Activated T-cell treated with anti-CD3 and anti-CD28 coated beads for 1 hour (primary cell): ENCODE measurements at regions not wholly inside any gene's neighbourhood (a gene's known extent, or its start where the extent isn't known, plus 50 kb on each side); places are given as distances from the start of the nearest gene placed in this dataset.

Source experiments
- DNase-seq: peaks from one replicate; pipeline ENCODE4 v3.0.0-alpha.2; 2020; ENCODE audit warnings: low read depth

DNA sequence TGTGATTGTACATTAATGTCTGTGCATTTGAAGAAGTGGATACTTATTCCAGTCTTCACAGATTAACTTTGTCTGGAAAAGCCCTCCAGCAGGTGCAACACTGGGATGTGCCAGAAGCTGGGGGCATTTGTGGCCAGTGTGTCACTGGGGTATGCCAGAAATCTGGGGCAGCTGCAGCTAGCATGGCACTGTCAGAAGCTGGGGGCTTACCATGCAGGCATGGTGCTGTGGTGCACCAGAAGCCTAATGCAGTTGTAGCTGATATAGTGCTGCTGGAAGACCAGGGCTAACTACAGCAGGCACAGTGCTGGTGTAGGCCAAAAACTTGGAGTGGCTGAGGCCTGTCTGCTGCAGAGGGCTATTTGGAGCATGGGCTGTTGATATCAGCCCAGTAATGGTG lies 270.1 kb downstream of the STK31 start:
- DNase-seq: no peak

- DNase-seq: no peak
Measured at GRCh38 chr7:23981314-23981713, 271.3 kb downstream of the STK31 start.

GRCh38 chr7:23981758-23982157 lies 271.7 kb downstream of the STK31 start:
- no peak for DNase-seq

GRCh38 chr7:24005517-24005916 lies 278.5 kb upstream of the NPY start:
- no peak for DNase-seq

DNA sequence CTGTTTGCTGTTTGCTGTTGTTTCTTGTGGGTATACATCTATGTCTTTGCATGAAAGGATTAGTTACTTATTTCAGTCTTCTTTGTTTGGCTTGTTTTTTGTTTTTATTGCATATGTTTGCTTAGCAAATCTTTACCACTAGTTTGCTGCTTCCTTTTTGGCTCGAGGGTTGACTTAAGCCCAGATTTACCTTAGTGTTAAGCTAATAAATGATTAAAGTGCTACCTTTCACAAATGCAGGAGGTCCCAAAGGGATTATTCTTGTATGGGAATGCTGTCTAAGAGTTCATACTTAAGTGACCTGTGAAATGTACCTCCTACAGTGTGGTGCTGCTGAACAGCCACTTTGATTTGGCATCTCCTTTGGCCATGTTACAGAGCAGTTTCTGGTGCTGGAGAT lies 273.5 kb upstream of the NPY start:
- DNase-seq: no peak

- no peak for DNase-seq
Measured at GRCh38 chr7:24017519-24017918, 266.5 kb upstream of the NPY start.

DNA sequence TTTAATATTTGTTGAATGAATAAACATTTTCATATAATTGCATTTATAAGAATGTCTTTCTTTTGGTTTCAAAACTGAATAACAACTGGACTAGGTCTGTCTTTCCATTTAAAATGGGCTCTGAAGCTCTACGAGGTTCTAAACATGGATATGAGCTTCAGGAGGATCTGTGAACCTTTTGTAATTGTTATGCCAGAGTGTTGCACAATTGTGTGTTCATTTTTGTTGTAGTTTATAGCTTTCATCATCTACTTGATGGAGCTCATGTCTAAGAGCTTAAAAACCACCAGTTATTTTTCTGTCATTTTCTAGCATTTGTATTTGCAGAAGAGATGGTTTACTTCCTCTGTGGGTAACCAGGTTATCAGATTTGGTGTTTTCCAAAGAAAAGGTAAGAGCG lies 265.7 kb upstream of the NPY start:
- DNase-seq: no peak

- no peak for DNase-seq
Measured at GRCh38 chr7:24019841-24020240, 264.1 kb upstream of the NPY start.

- no peak for DNase-seq
Measured at GRCh38 chr7:24024276-24025068, 259.5 kb upstream of the NPY start.

- no peak for DNase-seq
Measured at GRCh38 chr7:24025094-24025493, 258.9 kb upstream of the NPY start.

- no peak for DNase-seq
Measured at GRCh38 chr7:24025765-24026164, 258.2 kb upstream of the NPY start.

DNA sequence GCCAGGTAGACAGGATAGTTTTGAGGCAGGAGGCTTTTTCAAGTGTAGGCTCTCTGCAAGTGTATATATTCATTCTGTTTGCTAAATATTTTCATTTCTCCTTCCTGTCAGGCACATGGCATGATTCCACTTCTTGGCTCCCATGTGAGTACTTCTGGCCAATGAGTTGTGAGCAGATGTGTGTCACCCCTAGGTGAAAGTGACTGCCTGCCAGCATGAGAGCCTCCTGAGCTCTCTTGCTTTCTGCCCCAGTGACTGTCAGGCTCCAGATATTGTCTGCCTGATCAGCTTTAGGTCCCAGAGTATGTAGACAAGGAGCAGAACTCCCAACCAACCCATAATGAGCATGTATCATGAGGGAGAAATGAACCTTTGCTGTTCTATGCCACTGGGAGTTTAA lies 257.6 kb upstream of the NPY start:
- DNase-seq: no peak

- DNase-seq: no peak
Measured at GRCh38 chr7:24029068-24029467, 254.9 kb upstream of the NPY start.

DNA sequence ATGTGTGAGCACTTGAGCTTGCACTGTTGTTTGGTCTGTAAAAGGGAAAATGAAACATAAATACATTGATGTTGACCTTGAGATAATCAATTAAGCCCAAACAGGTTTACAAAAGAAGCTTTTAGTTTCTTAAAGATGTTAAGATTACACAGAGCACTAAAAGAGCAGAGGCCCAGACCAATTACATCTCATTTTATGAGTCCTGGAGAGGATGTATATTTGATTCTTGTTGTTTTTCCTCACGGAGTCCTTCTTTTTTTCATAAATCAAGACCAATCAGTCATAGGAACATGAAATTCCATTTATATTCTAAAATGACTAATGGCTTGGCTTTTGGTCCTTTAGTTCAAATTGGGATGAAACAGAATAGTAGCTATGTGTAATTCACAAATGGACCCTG lies 249.7 kb upstream of the NPY start:
- no peak for DNase-seq

DNA sequence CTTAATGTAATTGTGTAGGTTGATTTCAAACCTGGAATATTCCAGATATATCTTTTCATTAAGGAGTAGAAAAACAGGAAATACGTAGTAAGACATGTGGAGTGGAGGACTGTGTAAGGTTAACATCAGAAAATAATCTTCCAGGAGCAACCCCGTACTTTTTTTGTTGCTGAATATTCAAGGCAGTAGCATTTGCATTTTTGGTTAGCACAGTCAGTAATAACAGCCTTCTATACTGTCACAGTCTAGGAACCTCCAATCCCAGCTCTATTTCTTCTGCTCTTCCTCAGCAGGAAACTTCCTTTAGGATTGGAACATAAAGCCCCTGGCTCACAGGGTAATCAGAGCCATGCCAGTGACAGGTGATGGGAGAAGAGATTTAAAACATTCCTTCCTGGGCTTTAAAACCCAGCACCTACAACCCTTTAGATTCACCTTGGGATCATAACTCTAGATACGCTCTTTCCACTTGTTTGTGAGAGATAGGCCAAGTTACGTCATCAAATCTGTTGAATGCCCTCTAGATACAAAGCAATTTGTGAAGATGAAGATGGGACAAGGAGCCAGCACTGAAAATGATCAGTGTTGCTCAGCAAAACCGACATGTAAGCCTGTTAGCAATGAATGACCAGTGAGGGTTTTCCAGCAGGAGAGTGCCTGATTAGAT lies 248.5 kb upstream of the NPY start:
- DNase-seq: no peak

DNA sequence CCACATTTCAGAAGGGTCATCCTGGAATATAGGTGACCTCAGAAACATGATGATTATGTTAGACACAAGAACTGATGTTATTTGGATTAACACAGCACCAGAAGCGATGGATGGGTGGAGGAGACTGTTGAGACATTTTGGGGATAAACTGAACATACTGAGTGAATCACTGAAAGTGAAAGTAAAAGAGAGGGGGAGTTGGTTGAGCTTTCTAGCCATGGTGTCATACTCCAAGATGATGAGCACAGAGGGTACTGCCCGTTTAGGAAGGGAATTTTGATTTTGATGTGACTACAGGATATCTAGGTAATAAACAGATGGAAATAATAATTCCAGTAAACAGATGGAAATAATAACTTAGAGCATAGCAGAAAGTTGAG lies 248.0 kb upstream of the NPY start:
- no peak for DNase-seq

DNA sequence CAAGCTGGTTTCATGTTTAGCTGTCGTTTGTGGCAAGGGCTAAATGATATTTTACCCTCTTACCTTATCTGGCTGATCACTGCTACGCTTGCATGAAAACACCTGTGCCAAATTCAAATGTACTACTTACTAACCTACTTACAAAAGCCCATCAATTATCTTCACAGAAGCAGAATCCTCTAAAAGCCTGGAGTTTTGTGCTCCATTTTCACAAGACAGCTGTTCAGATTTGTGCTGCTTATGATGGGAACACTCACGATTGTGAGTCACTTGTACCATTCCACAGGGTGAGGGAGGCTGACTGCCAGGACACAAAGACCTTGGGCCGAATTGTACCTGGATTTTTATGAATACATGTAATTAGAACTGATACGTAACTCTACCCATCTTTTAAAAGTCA lies 245.0 kb upstream of the NPY start:
- DNase-seq: no peak

DNA sequence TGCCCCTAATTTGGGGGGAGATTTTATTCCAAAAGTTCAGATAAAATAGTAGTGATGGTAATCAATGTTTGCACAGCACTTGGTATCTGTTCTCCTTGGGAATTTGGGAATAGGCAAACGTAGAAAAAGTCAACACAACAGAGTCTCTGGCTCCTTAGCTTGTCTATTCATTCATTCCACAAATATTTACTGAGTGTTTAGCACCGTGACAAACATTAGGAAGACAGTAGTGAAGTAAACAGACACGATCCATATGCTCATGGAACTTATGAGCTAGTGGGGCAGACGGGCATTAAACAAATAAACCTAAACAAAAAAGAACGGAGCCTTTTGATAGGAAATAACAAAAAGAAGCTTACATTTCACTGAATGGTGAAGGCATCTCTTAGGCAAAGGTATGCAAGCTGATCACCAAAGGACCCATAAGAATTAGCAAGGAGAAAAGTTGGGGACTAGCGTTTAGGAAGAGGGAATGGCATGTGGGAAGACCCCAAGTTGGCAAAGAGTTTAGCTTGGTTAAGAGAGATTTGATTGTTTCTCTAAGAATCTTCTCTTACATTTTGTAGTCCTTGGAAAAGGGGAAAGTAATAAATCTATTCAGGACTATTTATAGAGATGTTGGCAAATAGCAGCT lies 243.9 kb upstream of the NPY start:
- no peak for DNase-seq

GRCh38 chr7:24042028-24042427 lies 242.0 kb upstream of the NPY start:
- no peak for DNase-seq

GRCh38 chr7:24049296-24049695 lies 234.7 kb upstream of the NPY start:
- DNase-seq: no peak

- no peak for DNase-seq
Measured at GRCh38 chr7:24050991-24051560, 232.9 kb upstream of the NPY start.

GRCh38 chr7:24051651-24052050 lies 232.3 kb upstream of the NPY start:
- DNase-seq: no peak
